Neural cell (in vitro differentiated cells): ENCODE measurements at regions not wholly inside any gene's neighbourhood (a gene's known extent, or its start where the extent isn't known, plus 50 kb on each side); places are given as distances from the start of the nearest gene placed in this dataset.

Experiments used
- H2AFZ ChIP-seq: fragments of 200-600, 300-800 bp; sonication (generic), shearing (Covaris generic); 2 replicates; pipeline ENCODE4 v1.6.0; 2014; ENCODE audit warnings: low read depth, mild to moderate bottlenecking, antibody characterized with exemption, low read length, moderate library complexity
- H3F3A ChIP-seq: fragments of 200-600 bp; shearing (Covaris generic); 2 replicates; pipeline ENCODE4 v1.6.1; 2016; ENCODE audit warnings: mild to moderate bottlenecking, moderate library complexity, mixed read lengths, antibody characterized with exemption, low read length; ENCODE audit not compliant: insufficient read depth, poor library complexity, severe bottlenecking
- H3K27ac ChIP-seq: fragments of 200-600, 300-800 bp; sonication (generic), shearing (Covaris generic); 2 replicates; pipeline ENCODE4 v1.5.1; 2014; ENCODE audit warnings: mild to moderate bottlenecking, low read length, moderate library complexity
- H3K27me3 ChIP-seq: fragments of 300-800, 200-600 bp; sonication (generic), shearing (Covaris generic); 2 replicates; pipeline ENCODE4 v1.6.0; 2014; ENCODE audit warnings: mild to moderate bottlenecking, low read depth, low read length, moderate library complexity; ENCODE audit not compliant: insufficient read depth
- H3K36me3 ChIP-seq: fragments of 300-800, 200-600 bp; sonication (generic), shearing (Covaris generic); 2 replicates; pipeline ENCODE4 v1.5.1; 2014; ENCODE audit warnings: mild to moderate bottlenecking, antibody characterized with exemption, low read length, moderate library complexity; ENCODE audit not compliant: insufficient read depth
- H3K4me2 ChIP-seq: fragments of 300-800, 200-600 bp; sonication (generic), shearing (Covaris generic); 2 replicates; pipeline ENCODE4 v1.6.0; 2014; ENCODE audit warnings: mild to moderate bottlenecking, low read length
- H3K4me3 ChIP-seq: fragments of 300-800, 200-600 bp; sonication (generic), shearing (Covaris generic); 2 replicates; pipeline ENCODE4 v1.5.1; 2014; ENCODE audit warnings: mild to moderate bottlenecking, low read length, moderate library complexity
- H3K79me2 ChIP-seq: fragments of 200-600 bp; shearing (Covaris generic); replicated peaks from 2 replicates; pipeline ENCODE4 v1.6.0; 2014; ENCODE audit warnings: mild to moderate bottlenecking, low read length, moderate library complexity; ENCODE audit not compliant: insufficient read depth
- H3K9ac ChIP-seq: fragments of 300-800, 200-600 bp; sonication (generic), shearing (Covaris generic); 2 replicates; pipeline ENCODE4 v1.6.1; 2016; ENCODE audit warnings: mild to moderate bottlenecking, low read length, mixed read lengths
- H3K9me2 ChIP-seq: fragments of 200-600 bp; shearing (Covaris generic); 2 replicates; pipeline ENCODE4 v1.6.1; 2016; ENCODE audit warnings: mild to moderate bottlenecking, low read length, mixed read lengths; ENCODE audit not compliant: insufficient read depth
- H3K9me3 ChIP-seq: fragments of 200-600, 300-800 bp; sonication (generic), shearing (Covaris generic); 2 replicates; pipeline ENCODE4 v1.6.1; 2016; ENCODE audit warnings: mild to moderate bottlenecking, mixed run types, low read length, moderate library complexity, mixed read lengths
- H4K20me1 ChIP-seq: fragments of 200-600 bp; shearing (Covaris generic); 2 replicates; pipeline ENCODE4 v1.6.1; 2016; ENCODE audit warnings: mild to moderate bottlenecking, mixed run types; ENCODE audit not compliant: insufficient read depth
- CTCF ChIP-seq: fragments of 450-650 bp; IDR thresholded peaks from 2 replicates; pipeline ENCODE4 v1.5.1; 2014; ENCODE audit warnings: antibody characterized with exemption, mild to moderate bottlenecking, moderate library complexity; ENCODE audit not compliant: poor library complexity, severe bottlenecking
- EP300 ChIP-seq: fragments of 450-650 bp; conservative IDR thresholded peaks from 2 replicates; pipeline ENCODE4 v1.6.1; 2014; ENCODE audit warnings: antibody characterized with exemption, mild to moderate bottlenecking, moderate library complexity; ENCODE audit not compliant: poor library complexity, severe bottlenecking
- EZH2 ChIP-seq: fragments of 200-600, 300-800 bp; shearing (Covaris generic), sonication (generic); IDR thresholded peaks from 2 replicates; pipeline ENCODE4 v1.6.1; 2014; ENCODE audit warnings: antibody characterized with exemption, low read length, borderline replicate concordance, mild to moderate bottlenecking; ENCODE audit not compliant: insufficient read depth, poor library complexity, severe bottlenecking
- MXI1 ChIP-seq: fragments of 450-650 bp; conservative IDR thresholded peaks from 2 replicates; pipeline ENCODE4 v1.6.1; 2014; ENCODE audit warnings: antibody characterized with exemption, mild to moderate bottlenecking; ENCODE audit not compliant: poor library complexity, severe bottlenecking
- POLR2AphosphoS5 ChIP-seq: IDR thresholded peaks from 2 replicates; pipeline ENCODE4 v1.6.1; 2012
- RAD21 ChIP-seq: fragments of 450-650 bp; conservative IDR thresholded peaks from 2 replicates; pipeline ENCODE4 v1.6.1; 2014; ENCODE audit warnings: antibody characterized with exemption, mild to moderate bottlenecking, moderate library complexity
- SMC3 ChIP-seq: fragments of 450-650 bp; conservative IDR thresholded peaks from 2 replicates; pipeline ENCODE4 v1.6.1; 2014; ENCODE audit warnings: antibody characterized with exemption, mild to moderate bottlenecking, moderate library complexity; ENCODE audit not compliant: poor library complexity
- TAF1 ChIP-seq: IDR thresholded peaks from 2 replicates; pipeline ENCODE4 v1.6.1; 2012; ENCODE audit warnings: low read depth
- TF ChIP-seq, protein P1 (sequence below): IDR thresholded peaks from 2 replicates; pipeline ENCODE4 v1.6.1; 2012; ENCODE audit warnings: borderline replicate concordance

DNA sequence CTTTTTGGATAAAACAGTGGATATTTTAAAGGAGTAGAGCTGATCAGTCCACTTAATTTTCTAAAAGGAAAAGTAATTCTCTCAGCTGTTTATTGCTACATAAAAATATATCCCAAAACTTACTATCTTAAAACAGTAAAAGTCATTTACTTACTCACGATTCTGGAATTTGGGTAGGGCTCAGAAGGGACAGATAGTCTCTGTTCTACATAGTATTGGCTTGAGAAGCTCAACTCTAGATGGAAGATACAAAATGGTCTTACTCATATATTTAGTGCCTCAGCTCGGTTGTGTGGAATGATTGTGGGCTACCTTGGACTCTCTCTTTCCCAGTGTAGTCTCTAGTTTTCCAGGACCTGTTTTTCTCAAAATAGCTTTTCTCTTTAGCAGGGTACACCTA is 691.5 kb upstream of the POU3F4 start:
- Histone ChIP-seq H3K36me3 (no peaks in the 10 kb centered on the region), H3K4me2 (no peak overlapping the region), H4K20me1 (no peaks in the 10 kb centered on the region), H3F3A (no peaks in the 10 kb centered on the region), H2AFZ (no peak overlapping the region), H3K27ac (no peak overlapping the region), H3K9me2 (no peaks in the 10 kb centered on the region), H3K4me3 (no peak overlapping the region), H3K9me3 (no peaks in the 10 kb centered on the region), H3K79me2 (no peaks in the 10 kb centered on the region), H3K27me3 (no peaks in the 10 kb centered on the region), H3K9ac (no peak overlapping the region)
- TF ChIP-seq POLR2AphosphoS5 (no peak), SMC3 (no peak), RAD21 (no peak), EP300 (no peak), TAF1 (no peak), EZH2 (no peak), MXI1 (no peak), CTCF (no peak)
- TF ChIP-seq, protein P1, sequence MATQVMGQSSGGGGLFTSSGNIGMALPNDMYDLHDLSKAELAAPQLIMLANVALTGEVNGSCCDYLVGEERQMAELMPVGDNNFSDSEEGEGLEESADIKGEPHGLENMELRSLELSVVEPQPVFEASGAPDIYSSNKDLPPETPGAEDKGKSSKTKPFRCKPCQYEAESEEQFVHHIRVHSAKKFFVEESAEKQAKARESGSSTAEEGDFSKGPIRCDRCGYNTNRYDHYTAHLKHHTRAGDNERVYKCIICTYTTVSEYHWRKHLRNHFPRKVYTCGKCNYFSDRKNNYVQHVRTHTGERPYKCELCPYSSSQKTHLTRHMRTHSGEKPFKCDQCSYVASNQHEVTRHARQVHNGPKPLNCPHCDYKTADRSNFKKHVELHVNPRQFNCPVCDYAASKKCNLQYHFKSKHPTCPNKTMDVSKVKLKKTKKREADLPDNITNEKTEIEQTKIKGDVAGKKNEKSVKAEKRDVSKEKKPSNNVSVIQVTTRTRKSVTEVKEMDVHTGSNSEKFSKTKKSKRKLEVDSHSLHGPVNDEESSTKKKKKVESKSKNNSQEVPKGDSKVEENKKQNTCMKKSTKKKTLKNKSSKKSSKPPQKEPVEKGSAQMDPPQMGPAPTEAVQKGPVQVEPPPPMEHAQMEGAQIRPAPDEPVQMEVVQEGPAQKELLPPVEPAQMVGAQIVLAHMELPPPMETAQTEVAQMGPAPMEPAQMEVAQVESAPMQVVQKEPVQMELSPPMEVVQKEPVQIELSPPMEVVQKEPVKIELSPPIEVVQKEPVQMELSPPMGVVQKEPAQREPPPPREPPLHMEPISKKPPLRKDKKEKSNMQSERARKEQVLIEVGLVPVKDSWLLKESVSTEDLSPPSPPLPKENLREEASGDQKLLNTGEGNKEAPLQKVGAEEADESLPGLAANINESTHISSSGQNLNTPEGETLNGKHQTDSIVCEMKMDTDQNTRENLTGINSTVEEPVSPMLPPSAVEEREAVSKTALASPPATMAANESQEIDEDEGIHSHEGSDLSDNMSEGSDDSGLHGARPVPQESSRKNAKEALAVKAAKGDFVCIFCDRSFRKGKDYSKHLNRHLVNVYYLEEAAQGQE = no peak

DNA sequence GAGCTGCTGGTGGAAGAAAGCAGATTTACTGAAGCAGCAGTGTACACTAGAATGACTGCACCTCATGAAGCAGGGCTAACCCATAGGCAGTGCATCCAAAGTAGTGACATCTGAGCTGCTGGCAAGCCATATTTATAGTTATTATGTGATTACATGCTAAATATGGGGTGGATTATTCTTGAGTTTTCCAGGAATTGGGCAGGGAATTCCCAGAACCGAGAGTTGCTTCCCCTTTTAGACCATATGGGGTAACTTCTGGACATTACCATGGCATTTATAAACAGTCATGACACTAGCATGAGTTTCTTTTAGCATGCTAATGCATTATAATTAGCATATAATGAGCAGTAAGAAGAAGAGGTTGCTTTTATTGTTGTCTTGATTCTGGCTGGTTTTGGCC is 665.8 kb upstream of the POU3F4 start:
- Histone ChIP-seq H2AFZ (no peak overlapping the region), H3K27me3 (no peaks in the 10 kb centered on the region), H3K27ac (no peak overlapping the region), H3F3A (no peaks in the 10 kb centered on the region), H4K20me1 (no peaks in the 10 kb centered on the region), H3K4me3 (no peak overlapping the region), H3K9ac (no peak overlapping the region), H3K9me2 (no peaks in the 10 kb centered on the region), H3K4me2 (no peak overlapping the region), H3K9me3 (no peaks in the 10 kb centered on the region), H3K36me3 (no peaks in the 10 kb centered on the region), H3K79me2 (no peaks in the 10 kb centered on the region)
- TF ChIP-seq CTCF = no peak
- TF ChIP-seq EP300 = no peak
- no peak for TF ChIP-seq RAD21
- TF ChIP-seq, protein P1 = no peak
- TF ChIP-seq SMC3 = no peak
- no peak for TF ChIP-seq POLR2AphosphoS5
